C4-2B (cell line): ENCODE measurements at regions not wholly inside any gene's neighbourhood (a gene's known extent, or its start where the extent isn't known, plus 50 kb on each side); places are given as distances from the start of the nearest gene placed in this dataset.

Experiments
- H3K27ac ChIP-seq: fragments of 450-650 bp; 2 replicates; pipeline ENCODE4 v1.5.1; 2017
- ZFX ChIP-seq: fragments of 450-650 bp; IDR thresholded peaks from 2 replicates; pipeline ENCODE4 v1.6.1; 2017
- TF ChIP-seq, protein P1 (sequence below): fragments of 450-650 bp; conservative IDR thresholded peaks from 2 replicates; pipeline ENCODE4 v1.5.1; 2017; ENCODE audit warnings: mild to moderate bottlenecking

GRCh38 chr5:62065050-62065449 is 241.0 kb upstream of the KIF2A start:
- TF ChIP-seq, protein P1, sequence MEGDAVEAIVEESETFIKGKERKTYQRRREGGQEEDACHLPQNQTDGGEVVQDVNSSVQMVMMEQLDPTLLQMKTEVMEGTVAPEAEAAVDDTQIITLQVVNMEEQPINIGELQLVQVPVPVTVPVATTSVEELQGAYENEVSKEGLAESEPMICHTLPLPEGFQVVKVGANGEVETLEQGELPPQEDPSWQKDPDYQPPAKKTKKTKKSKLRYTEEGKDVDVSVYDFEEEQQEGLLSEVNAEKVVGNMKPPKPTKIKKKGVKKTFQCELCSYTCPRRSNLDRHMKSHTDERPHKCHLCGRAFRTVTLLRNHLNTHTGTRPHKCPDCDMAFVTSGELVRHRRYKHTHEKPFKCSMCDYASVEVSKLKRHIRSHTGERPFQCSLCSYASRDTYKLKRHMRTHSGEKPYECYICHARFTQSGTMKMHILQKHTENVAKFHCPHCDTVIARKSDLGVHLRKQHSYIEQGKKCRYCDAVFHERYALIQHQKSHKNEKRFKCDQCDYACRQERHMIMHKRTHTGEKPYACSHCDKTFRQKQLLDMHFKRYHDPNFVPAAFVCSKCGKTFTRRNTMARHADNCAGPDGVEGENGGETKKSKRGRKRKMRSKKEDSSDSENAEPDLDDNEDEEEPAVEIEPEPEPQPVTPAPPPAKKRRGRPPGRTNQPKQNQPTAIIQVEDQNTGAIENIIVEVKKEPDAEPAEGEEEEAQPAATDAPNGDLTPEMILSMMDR, result no peak
- TF ChIP-seq ZFX, result no peak

GRCh38 chr5:62066761-62067277 is 239.2 kb upstream of the KIF2A start:
- H3K27ac ChIP-seq, result no peak overlapping the region
- TF ChIP-seq ZFX, result no peak
- TF ChIP-seq, protein P1, result no peak

More at GRCh38 chr5:62065050-62065449, 241.0 kb upstream of the KIF2A start:
- H3K27ac ChIP-seq, result no peak overlapping the region

GRCh38 chr5:62068554-62068953 is 237.5 kb upstream of the KIF2A start:
- H3K27ac ChIP-seq, result no peak overlapping the region
- TF ChIP-seq, protein P1, result no peak
- no peak for TF ChIP-seq ZFX

DNA sequence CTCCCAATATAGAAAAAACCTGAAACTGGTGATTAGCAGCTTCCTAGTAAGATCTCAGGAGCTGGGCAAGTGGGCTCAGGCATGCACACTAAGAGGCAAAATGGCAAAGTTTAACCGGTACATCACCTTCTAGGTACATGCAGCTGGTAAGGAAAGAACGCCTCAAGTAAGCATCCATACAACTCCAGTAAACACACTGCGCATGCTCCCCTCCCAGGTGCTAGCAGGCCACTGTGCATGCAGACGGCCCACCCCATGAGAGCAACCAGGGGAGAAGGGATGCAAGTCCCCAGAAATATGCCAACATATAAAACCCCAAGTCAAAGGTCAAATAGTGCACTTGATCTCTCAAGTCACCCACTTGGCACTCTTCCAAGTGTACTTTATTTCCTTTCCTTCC is 228.6 kb upstream of the KIF2A start:
- TF ChIP-seq, protein P1, result no peak
- no peak for TF ChIP-seq ZFX

DNA sequence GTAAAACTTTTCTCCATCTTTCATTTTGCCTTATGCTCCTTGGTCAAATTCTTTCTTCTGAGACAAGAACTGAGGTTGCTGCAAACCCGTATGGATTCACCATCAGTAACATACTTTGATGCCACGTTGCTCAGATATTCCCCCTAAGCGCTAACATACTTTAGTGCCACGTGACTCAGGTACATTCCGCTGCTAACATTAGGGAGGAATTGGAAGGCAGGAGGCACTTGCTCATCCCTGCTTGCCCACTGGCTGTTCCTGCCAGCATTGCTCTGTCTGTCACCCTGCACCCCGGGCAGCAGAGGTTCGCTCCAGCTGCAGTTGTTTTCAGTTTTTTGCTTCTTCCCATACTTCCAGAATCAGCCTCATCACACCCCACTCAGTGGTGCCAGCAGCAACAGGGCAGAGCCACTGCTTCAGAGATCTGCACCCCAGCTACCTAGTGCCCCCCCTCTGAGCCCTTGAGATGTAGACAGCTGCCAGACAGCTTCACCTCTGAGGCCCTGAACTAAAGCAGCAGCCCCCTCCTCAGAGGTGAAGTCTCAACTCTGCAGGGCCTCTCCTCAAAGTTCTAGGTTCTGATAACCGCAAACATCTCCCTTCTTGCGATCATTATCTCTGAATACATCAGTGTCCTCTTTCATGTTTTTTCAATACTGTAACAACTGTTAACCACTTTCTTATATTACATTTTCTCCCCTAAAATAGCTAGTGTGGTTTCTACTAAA is 228.0 kb upstream of the KIF2A start:
- TF ChIP-seq, protein P1, result no peak
- no peak for TF ChIP-seq ZFX

More for the DNA sequence above, 228.6 kb upstream of the KIF2A start:
- no peak overlapping the region for H3K27ac ChIP-seq

DNA sequence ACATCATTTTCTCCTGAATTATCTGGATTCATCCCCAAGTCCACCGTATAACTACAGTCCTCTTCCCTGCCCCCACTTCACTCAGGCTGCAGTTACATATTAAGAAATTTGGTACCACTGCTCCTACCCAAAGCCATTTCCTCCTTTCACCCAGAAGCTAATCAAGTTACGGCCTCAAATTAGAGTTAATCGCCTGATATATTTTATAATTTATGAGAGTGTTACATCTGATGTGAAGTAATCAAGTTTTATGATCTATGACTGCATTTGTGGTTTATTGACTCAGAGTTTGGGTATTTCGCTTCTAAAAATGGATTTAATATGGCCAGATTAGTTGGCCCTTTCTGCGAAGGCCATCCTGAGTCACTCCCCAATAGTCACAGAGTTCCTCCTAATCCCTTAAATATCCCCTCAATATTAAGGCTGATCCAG is 223.6 kb upstream of the KIF2A start:
- TF ChIP-seq, protein P1, result no peak
- no peak for TF ChIP-seq ZFX
- H3K27ac ChIP-seq, result no peak overlapping the region

More for the DNA sequence above, 228.0 kb upstream of the KIF2A start:
- no peak overlapping the region for H3K27ac ChIP-seq

DNA sequence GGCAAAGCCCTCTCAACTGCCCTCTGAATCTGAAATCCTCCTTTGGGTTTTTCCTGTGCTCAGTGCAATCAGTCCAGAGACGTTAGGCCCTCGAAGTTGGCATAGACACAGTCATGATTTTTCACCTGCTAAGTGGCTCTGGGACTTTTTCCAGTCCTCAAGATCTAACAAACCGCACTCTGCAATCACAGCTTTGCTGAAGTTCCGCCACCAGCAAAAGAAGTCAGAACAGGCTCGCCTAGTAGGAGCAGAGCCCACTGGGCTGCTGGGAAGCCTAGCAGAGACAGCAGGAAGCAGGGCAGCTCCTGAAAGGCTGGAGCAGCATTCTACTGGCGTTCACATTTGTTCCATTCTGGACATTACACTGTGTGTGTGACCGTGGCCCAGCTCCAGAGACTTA is 222.8 kb upstream of the KIF2A start:
- TF ChIP-seq, protein P1, result no peak
- TF ChIP-seq ZFX, result no peak
- H3K27ac ChIP-seq, result no peak overlapping the region
